ENCODE measurements at regions not wholly inside any gene's neighbourhood (a gene's known extent, or its start where the extent isn't known, plus 50 kb on each side); places are given as distances from the start of the nearest gene placed in this dataset.

DNA sequence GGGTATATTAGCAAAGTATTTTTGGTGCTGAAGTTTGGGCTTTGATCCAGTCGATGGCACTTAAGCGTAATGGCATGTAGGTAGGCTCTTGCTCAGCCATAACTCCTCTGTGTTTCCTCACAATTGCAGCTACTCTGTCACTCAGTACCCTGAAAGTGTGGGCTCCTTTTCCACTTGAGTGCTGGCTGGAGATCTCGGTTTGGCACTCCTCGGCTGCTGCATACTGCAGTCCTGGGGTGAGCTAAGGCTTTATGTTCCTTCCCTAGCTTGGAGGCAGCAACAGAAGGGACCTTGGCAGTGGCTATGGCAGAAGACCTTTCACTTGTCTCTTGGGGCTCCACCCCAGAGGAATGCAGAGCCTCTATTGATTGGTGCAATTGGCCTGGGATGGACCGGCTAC is 106.7 kb upstream of the GRXCR1 start:
- Histone ChIP-seq H4K20me1 (ENCODE audit: insufficient read depth) (no peaks in the 10 kb centered on the region), H3K9me3 (ENCODE audit: low read length) (no peaks in the 10 kb centered on the region), H2AFZ (ENCODE audit: low read depth, low read length) (no peak overlapping the region), H3K4me3 (ENCODE audit: low read length) (no peak overlapping the region), H3K4me2 (ENCODE audit: low read length) (no peak overlapping the region), H3K9me2 (ENCODE audit: insufficient read depth, low read length) (no peaks in the 10 kb centered on the region), H3K79me2 (replicated peaks; ENCODE audit: insufficient read depth, low read length) (no peaks in the 10 kb centered on the region), H3K27ac (ENCODE audit: low read length) (no peak overlapping the region), H3F3A (ENCODE audit: insufficient read depth, low read length, poor library complexity, severe bottlenecking) (no peaks in the 10 kb centered on the region), H3K9ac (ENCODE audit: low read length) (no peak overlapping the region), H3K36me3 (ENCODE audit: insufficient read depth, low read length) (no peaks in the 10 kb centered on the region), H3K27me3 (ENCODE audit: insufficient read depth, low read depth, low read length) (no peaks in the 10 kb centered on the region)
- TF ChIP-seq, protein P1, sequence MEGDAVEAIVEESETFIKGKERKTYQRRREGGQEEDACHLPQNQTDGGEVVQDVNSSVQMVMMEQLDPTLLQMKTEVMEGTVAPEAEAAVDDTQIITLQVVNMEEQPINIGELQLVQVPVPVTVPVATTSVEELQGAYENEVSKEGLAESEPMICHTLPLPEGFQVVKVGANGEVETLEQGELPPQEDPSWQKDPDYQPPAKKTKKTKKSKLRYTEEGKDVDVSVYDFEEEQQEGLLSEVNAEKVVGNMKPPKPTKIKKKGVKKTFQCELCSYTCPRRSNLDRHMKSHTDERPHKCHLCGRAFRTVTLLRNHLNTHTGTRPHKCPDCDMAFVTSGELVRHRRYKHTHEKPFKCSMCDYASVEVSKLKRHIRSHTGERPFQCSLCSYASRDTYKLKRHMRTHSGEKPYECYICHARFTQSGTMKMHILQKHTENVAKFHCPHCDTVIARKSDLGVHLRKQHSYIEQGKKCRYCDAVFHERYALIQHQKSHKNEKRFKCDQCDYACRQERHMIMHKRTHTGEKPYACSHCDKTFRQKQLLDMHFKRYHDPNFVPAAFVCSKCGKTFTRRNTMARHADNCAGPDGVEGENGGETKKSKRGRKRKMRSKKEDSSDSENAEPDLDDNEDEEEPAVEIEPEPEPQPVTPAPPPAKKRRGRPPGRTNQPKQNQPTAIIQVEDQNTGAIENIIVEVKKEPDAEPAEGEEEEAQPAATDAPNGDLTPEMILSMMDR (IDR thresholded peaks at IDR 0.05; ENCODE audit: poor library complexity, severe bottlenecking): no peak
- TF ChIP-seq POLR2AphosphoS5 (IDR thresholded peaks at IDR 0.05): no peak
- TF ChIP-seq, protein P2, sequence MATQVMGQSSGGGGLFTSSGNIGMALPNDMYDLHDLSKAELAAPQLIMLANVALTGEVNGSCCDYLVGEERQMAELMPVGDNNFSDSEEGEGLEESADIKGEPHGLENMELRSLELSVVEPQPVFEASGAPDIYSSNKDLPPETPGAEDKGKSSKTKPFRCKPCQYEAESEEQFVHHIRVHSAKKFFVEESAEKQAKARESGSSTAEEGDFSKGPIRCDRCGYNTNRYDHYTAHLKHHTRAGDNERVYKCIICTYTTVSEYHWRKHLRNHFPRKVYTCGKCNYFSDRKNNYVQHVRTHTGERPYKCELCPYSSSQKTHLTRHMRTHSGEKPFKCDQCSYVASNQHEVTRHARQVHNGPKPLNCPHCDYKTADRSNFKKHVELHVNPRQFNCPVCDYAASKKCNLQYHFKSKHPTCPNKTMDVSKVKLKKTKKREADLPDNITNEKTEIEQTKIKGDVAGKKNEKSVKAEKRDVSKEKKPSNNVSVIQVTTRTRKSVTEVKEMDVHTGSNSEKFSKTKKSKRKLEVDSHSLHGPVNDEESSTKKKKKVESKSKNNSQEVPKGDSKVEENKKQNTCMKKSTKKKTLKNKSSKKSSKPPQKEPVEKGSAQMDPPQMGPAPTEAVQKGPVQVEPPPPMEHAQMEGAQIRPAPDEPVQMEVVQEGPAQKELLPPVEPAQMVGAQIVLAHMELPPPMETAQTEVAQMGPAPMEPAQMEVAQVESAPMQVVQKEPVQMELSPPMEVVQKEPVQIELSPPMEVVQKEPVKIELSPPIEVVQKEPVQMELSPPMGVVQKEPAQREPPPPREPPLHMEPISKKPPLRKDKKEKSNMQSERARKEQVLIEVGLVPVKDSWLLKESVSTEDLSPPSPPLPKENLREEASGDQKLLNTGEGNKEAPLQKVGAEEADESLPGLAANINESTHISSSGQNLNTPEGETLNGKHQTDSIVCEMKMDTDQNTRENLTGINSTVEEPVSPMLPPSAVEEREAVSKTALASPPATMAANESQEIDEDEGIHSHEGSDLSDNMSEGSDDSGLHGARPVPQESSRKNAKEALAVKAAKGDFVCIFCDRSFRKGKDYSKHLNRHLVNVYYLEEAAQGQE (IDR thresholded peaks at IDR 0.05; ENCODE audit: borderline replicate concordance): no peak
- TF ChIP-seq EZH2 (IDR thresholded peaks at IDR 0.05; ENCODE audit: borderline replicate concordance, insufficient read depth, low read length, poor library complexity, severe bottlenecking): no peak
- no peak for TF ChIP-seq RAD21 (conservative IDR thresholded peaks at IDR 0.05)
- no peak for TF ChIP-seq MXI1 (conservative IDR thresholded peaks at IDR 0.05; ENCODE audit: poor library complexity, severe bottlenecking)
- TF ChIP-seq EP300 (conservative IDR thresholded peaks at IDR 0.05; ENCODE audit: poor library complexity, severe bottlenecking): no peak
- no peak for TF ChIP-seq SMC3 (conservative IDR thresholded peaks at IDR 0.05; ENCODE audit: poor library complexity)
- TF ChIP-seq TAF1 (IDR thresholded peaks at IDR 0.05; ENCODE audit: low read depth): no peak

DNA sequence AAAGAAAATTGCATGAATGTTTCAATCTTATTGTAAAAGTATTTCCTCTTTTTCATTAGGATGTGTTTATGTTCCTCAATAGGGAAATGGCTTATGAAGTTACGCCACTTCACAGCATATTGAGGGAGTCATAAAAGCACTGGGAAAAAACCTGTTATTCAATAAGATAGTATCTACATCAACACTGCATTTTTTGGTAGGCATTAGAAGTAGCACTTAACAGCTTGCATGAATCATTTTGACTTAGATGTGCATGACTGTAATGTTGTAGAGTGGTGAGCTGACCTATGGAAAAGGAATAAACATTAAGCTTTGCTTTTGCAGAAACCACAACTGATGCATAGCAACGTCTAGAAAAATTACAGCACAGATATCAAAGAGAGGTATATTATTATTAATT is 111.2 kb upstream of the GRXCR1 start:
- no peaks in the 10 kb centered on the region for H3K79me2 ChIP-seq (replicated peaks; ENCODE audit: insufficient read depth, low read length)
- H3K27ac ChIP-seq (ENCODE audit: low read length): no peak overlapping the region
- no peak overlapping the region for H3K9ac ChIP-seq (ENCODE audit: low read length)
- H3K4me2 ChIP-seq (ENCODE audit: low read length): no peak overlapping the region
- no peaks in the 10 kb centered on the region for H3K9me3 ChIP-seq (ENCODE audit: low read length)
- no peak for TF ChIP-seq RAD21 (conservative IDR thresholded peaks at IDR 0.05)
- TF ChIP-seq, protein P2 (IDR thresholded peaks at IDR 0.05; ENCODE audit: borderline replicate concordance): no peak
- no peaks in the 10 kb centered on the region for H3K9me2 ChIP-seq (ENCODE audit: insufficient read depth, low read length)
- H4K20me1 ChIP-seq (ENCODE audit: insufficient read depth): no peaks in the 10 kb centered on the region
- H3K36me3 ChIP-seq (ENCODE audit: insufficient read depth, low read length): no peaks in the 10 kb centered on the region
- H3K4me3 ChIP-seq (ENCODE audit: low read length): no peak overlapping the region
- H3F3A ChIP-seq (ENCODE audit: insufficient read depth, low read length, poor library complexity, severe bottlenecking): no peaks in the 10 kb centered on the region
- H2AFZ ChIP-seq (ENCODE audit: low read depth, low read length): no peak overlapping the region
- no peaks in the 10 kb centered on the region for H3K27me3 ChIP-seq (ENCODE audit: insufficient read depth, low read depth, low read length)
